ENCODE measurements at regions not wholly inside any gene's neighbourhood (a gene's known extent, or its start where the extent isn't known, plus 50 kb on each side); places are given as distances from the start of the nearest gene placed in this dataset.

DNA sequence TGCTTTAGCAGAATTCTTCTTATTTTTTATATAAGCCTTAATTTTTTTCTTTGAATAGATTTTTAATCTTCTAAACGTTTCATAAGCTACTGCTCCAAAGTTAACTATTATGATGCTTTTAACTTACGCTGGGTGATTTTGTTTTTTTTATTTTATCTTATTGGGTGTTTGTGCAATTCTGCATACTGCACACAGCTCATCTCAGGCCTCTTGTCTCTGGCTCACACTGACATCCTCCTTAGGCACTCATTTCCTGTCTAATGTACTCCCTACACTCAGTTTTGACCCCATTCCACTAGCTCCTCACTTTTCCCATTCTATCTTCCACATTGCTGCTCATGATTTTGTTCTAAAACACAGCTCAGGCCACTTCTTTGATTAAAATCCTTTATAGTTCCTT is 111.9 kb upstream of the MAP9 start:
- no peak for TF ChIP-seq POLR2AphosphoS5 (IDR thresholded peaks at IDR 0.05)
- no peak for TF ChIP-seq POLR2A (IDR thresholded peaks at IDR 0.05)
- TF ChIP-seq, protein P1, sequence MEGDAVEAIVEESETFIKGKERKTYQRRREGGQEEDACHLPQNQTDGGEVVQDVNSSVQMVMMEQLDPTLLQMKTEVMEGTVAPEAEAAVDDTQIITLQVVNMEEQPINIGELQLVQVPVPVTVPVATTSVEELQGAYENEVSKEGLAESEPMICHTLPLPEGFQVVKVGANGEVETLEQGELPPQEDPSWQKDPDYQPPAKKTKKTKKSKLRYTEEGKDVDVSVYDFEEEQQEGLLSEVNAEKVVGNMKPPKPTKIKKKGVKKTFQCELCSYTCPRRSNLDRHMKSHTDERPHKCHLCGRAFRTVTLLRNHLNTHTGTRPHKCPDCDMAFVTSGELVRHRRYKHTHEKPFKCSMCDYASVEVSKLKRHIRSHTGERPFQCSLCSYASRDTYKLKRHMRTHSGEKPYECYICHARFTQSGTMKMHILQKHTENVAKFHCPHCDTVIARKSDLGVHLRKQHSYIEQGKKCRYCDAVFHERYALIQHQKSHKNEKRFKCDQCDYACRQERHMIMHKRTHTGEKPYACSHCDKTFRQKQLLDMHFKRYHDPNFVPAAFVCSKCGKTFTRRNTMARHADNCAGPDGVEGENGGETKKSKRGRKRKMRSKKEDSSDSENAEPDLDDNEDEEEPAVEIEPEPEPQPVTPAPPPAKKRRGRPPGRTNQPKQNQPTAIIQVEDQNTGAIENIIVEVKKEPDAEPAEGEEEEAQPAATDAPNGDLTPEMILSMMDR (IDR thresholded peaks at IDR 0.05 in 8 of 11, conservative IDR thresholded peaks at IDR 0.05 in 3 of 11) = no peak
- Histone ChIP-seq H3K4me1 (no peaks in the 10 kb centered on the region), H3K4me3 (no peak overlapping the region), H3K9me3 (no peaks in the 10 kb centered on the region), H3K27me3 (replicated peaks in 1 of 7) (no peaks in the 10 kb centered on the region), H3K36me3 (no peaks in the 10 kb centered on the region), H3K27ac (no peak overlapping the region)
- 64 to 86% (median 81%) methylated on average over 2 of the region's 2 CpGs for WGBS, 5 donors
- intact Hi-C loops (cut with DNase I; ENCODE audit: low total_unique reads) = no loop called here
- no peak for DNase-seq

DNA sequence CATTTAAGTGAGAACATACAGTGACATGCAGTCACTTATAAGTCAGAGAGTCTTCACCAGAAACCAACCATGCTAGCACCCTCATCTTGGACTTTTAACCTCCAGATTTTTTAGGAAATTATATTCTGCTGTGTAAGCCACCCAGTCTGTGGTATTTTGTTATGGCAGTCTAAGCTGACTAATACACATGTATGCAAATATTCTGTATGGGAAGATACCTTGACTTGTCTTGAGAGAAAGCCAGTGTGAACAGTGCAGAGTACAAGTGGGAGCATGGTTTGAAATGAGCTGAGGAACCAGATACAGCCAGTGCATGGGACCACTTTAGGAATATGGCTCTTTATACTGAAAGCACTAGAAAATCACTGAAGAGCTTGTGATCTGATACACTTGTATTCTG is 110.4 kb upstream of the MAP9 start:
- Histone ChIP-seq H3K27ac (no peak overlapping the region), H3K36me3 (no peaks in the 10 kb centered on the region), H3K4me1 (no peaks in the 10 kb centered on the region), H3K27me3 (replicated peaks in 1 of 7) (no peaks in the 10 kb centered on the region), H3K9me3 (no peaks in the 10 kb centered on the region), H3K4me3 (no peak overlapping the region)
- intact Hi-C loops (cut with DNase I; ENCODE audit: low total_unique reads) = no loop called here
- TF ChIP-seq, protein P1 (IDR thresholded peaks at IDR 0.05 in 8 of 11, conservative IDR thresholded peaks at IDR 0.05 in 3 of 11) = no peak
- TF ChIP-seq POLR2AphosphoS5 (IDR thresholded peaks at IDR 0.05) (no peak), POLR2A (IDR thresholded peaks at IDR 0.05) (no peak)
- DNase-seq = no peak

DNA sequence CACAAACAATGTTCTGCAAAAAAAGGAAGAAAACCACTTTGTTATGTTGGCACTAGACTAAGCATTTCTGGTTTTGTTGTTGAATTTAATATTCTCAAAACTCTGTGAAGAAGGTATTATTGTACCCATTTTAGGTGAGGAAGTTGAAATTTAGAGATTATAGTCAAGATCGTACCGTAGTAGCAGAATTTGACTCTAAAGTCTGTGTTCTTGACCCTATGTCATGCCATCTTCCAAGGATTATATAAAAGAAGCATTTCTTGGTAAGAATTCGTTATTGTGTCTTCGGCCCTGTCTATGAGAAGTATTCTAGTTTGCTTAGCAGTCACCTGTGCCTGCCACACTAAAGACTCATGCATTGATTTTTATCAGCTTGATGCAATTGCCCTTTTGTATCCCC is 104.4 kb upstream of the MAP9 start:
- Histone ChIP-seq H3K4me3 (no peak overlapping the region), H3K27ac (no peak overlapping the region), H3K9me3 (no peaks in the 10 kb centered on the region), H3K27me3 (replicated peaks in 1 of 7) (no peaks in the 10 kb centered on the region), H3K4me1 (no peaks in the 10 kb centered on the region), H3K36me3 (no peaks in the 10 kb centered on the region)
- intact Hi-C loops (cut with DNase I; ENCODE audit: low total_unique reads) = no loop called here
- no peak for DNase-seq
- TF ChIP-seq POLR2A (IDR thresholded peaks at IDR 0.05) (no peak), POLR2AphosphoS5 (IDR thresholded peaks at IDR 0.05) (no peak)
- TF ChIP-seq, protein P1 (IDR thresholded peaks at IDR 0.05 in 8 of 11, conservative IDR thresholded peaks at IDR 0.05 in 3 of 11) = no peak
- WGBS, 5 donors = 85 to 97% (median 91%) methylated on average over 4 of the region's 4 CpGs

DNA sequence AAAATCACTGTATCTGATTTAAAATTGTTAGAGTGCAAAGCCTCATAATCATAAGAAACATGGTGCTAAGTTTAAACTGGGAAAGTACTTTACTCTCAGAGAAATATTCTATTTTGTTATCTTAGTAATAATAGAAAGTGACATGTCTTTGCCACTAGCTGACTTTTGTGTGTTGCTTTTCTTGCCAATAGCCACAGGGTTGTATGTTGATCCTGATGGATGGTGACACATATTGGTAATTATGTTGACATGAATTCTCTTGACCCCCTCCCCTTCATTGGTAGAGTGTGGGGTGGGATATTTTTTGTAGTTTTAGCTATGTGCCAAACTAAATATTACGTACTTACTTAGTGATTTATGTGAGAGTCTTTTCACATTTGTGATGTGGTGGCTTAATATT is 103.1 kb upstream of the MAP9 start:
- intact Hi-C loops (cut with DNase I; ENCODE audit: low total_unique reads) = no loop called here
- 78 to 90% (median 89%) methylated on average over 1 of the region's 1 CpG for WGBS, 5 donors

More for the DNA sequence above, 103.1 kb upstream of the MAP9 start:
- Histone ChIP-seq H3K27ac (no peak overlapping the region), H3K4me1 (no peaks in the 10 kb centered on the region), H3K36me3 (no peaks in the 10 kb centered on the region), H3K9me3 (no peaks in the 10 kb centered on the region), H3K4me3 (no peak overlapping the region), H3K27me3 (replicated peaks in 1 of 7) (no peaks in the 10 kb centered on the region)
- no peak for DNase-seq
- TF ChIP-seq POLR2A (IDR thresholded peaks at IDR 0.05) (no peak), POLR2AphosphoS5 (IDR thresholded peaks at IDR 0.05) (no peak)
- TF ChIP-seq, protein P1 (IDR thresholded peaks at IDR 0.05 in 8 of 11, conservative IDR thresholded peaks at IDR 0.05 in 3 of 11) = no peak

Data from spleen (tissue), 11 donors.